ENCODE measurements at regions not wholly inside any gene's neighbourhood (a gene's known extent, or its start where the extent isn't known, plus 50 kb on each side); places are given as distances from the start of the nearest gene placed in this dataset.

DNA sequence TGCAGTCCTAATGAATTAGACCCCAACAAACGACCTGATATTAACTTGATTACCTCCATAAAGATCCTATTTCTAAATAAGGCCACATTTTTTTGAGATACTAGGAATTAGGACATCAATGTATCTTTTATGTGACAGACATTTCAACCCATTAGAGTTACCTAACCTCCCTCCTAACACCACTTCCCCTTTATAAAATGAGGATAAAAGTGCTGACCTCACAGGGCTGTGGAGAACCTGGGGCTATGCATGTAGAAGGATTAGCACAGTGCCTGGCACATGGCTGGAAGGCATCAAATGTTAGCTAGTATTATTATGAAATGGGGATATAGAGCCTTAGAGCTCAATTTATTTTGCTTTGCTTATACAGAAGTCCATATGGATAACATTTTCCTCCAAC lies 53.5 kb upstream of the LRRN1 start:
- DNase-seq (ENCODE audit: low read depth in 2 of 3, low spot score in 2 of 3) = no peak

DNA sequence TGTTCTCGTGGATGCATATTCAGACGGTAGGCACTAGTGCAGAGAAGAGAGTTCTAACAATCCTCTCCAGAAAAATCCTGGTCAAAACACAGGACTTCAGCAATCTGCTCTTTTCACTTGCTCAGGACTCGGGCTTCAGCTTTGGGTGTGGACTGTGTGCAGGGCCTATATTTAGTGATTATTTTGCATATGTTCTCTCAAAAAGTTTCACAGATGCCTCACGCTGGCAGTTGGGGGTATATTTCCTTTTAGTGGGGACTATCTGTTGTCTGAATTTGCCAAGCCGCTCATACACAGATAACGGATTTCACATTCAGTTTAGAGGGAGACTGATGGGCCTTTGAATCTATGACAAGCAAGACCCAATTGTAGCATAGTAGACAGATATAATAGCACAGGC lies 54.4 kb upstream of the LRRN1 start:
- no peak for DNase-seq (ENCODE audit: low read depth in 2 of 3, low spot score in 2 of 3)

DNA sequence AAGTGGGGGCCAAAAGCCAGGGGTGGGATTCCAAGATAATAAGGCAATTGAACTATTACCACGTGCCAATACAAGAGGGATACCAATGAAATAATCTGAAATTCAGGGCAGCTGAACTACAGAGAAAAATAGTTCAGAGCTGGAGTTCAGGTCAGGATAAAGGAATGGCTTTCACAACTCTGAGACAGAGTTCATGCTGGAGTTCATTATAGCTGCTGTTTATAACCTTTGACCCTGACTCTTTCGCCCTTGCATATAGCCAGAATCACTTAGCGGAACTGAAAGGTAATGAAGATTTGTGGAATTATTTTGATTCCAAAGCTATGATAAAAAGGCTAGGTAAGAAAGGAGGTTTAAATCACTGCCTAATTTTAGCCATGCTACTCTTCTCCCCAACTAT lies 55.5 kb upstream of the LRRN1 start:
- no peak for DNase-seq (ENCODE audit: low read depth in 2 of 3, low spot score in 2 of 3)

DNA sequence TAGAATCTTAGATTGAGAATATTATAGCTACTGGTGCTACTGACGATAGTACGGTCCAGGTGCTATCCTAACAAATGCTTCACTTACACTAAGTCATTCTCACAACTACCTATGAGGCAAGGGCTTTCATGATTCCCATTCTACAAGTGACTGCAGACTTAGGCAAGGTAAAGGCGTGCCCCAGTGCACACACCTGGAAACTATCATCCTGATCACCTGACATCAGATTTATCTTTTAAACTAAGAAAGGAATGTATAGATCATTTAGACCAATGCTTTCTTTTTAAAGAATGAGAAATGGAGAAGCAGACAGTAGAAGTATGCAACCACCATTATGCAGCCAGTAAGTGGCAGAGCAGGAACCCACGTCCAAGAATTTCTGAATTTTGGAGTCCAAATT lies 59.2 kb upstream of the LRRN1 start:
- DNase-seq (ENCODE audit: low read depth in 2 of 3, low spot score in 2 of 3) = no peak

DNA sequence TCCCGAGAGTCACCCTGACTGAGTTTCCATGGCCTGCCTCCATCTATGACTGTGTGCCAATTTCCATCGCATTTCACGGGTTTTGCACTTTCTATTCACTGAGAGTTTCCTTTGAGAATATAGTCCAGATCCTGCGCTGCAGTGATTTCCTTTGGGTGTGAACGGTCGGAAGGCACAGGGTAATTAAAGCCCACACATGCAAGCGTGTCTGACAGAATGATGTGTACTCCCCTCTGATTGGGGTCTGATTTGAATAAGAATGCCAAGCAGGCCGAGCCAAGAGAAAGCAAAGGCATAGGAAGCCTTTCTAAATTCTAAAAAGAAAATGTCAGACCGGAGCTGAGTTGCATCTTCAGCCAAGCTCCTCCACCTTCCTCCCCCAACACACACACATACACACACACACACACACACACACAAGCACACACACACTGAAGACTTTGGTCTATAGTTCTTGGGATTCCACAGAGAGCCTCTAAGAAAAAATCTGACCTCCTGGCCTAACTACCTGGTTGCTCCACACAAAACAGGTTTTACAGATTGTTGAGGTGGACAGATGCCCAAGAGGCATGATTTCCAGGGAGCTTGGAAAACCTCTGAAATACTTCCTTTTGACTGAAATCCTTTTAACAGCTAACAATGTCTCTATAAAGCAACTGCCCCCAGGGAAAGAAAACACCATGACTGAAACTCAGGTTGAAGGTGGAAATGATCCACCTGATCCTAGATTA lies 59.7 kb upstream of the LRRN1 start:
- no peak for DNase-seq (ENCODE audit: low read depth in 2 of 3, low spot score in 2 of 3)

DNA sequence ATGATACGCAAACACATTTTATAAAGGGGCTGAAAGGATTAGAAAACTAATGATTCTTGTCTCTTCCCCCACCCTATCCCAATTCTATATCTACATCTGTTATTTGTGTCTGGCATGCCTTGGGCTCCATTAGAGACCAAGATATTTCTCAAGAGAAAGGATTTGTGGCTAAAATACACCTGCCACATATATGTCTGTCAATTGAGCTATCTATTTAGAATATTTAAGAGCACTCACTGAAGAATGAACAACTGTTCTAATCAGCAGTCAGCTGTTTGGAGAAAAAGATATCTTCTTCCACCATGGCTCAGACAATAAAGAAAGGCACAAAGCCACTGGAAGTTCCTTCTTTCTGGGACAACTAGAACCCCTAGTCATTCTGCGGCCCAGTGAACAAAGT lies 61.7 kb upstream of the LRRN1 start:
- DNase-seq (ENCODE audit: low read depth in 2 of 3, low spot score in 2 of 3) = no peak

DNA sequence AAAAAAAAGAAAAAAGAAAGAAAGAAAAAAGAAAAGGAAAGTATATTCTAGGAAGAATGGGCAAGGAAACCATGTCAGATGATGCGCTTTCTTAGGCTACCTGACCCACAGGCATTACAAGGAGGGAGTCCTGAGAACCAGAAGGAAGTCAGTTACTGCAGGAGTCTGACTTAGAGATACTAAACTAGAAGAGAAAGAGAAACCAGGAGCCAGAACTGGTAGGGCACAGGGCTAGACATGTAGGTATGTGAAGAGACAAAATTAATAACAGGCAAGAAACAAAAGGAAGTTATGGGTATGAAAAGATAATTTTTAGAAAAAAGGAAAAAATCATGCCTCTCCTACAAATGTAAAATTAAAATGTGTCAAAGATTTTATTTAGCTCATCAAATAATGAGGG lies 63.3 kb upstream of the LRRN1 start:
- no peak for DNase-seq (ENCODE audit: low read depth in 2 of 3, low spot score in 2 of 3)

DNA sequence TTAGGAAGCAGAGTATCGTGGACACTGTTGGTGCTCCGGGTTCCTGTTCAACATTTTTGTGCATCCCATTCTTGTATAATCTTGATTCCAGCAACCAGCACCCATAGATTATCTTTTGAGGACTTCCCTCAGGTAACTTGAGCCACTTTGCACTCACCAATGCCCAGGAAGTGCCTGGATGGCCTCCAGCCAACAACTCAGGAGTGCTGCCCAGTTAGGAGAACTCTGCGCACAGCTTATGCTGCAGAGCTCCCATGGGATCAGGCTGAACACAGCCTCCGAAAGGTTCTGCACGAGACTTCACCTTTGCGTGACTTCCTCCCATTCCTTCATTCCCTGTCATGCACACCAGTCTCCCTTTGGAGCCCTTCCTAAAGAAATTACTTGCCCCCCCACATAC lies 64.3 kb upstream of the LRRN1 start:
- no peak for DNase-seq (ENCODE audit: low read depth in 2 of 3, low spot score in 2 of 3)

DNA sequence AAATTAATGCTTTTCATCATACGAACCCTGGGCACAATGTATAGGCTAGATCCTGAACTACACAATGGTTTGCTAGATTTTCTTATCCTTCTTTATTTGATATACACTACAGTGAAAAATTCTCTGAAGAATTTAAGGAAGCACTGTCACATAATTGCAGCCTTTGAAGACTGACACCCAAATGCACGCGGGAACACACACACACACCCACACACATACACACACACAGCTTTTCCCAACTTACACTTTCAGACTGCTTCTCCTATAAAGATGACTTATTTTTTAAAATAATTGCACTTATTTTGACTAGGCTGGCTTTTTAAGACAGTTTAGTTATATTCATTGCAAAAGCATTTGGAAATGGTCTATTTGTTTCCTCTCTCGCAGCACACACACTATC lies 70.0 kb upstream of the LRRN1 start:
- no peak for DNase-seq (ENCODE audit: low read depth in 2 of 3, low spot score in 2 of 3)

DNA sequence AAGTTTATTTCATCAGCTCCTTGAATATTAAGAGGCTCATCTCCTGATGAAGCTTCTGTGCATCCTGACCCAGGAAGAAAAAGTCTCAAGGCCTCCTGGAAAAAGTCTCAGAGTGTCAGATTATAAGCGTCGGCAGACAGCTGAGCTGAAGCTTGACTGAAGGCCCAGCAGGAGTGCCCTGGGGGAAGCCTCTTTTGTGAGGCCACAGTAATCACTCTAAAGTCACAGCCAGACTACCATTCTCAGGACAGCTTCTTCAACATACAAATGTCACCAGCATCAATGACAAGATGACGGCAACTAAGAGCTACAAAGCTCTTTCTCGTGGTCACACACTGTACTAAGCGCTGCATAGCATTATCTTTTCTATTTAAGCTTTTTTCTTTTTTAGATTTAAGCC lies 72.7 kb upstream of the LRRN1 start:
- DNase-seq (ENCODE audit: low read depth in 2 of 3, low spot score in 2 of 3) = no peak

DNA sequence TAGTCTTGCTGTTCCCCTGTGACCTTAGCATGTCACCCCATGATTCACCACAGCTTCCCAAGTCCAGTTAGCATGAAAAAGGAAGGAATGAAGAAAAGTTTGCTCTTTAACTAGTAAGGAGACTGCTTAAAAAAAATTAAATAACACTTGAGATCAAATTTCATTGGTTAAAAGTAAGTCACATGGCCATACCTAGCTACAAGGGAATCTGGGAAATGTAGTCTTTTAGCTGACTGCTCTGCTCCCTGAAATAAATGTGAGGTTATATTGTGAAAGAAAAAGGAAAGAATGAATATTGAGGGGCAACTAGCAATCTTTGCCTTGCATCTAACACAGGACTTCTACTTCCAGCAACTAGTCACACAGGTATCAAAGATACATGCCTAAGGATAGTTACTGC lies 84.7 kb upstream of the LRRN1 start:
- no peak for DNase-seq (ENCODE audit: low read depth in 2 of 3, low spot score in 2 of 3)

DNA sequence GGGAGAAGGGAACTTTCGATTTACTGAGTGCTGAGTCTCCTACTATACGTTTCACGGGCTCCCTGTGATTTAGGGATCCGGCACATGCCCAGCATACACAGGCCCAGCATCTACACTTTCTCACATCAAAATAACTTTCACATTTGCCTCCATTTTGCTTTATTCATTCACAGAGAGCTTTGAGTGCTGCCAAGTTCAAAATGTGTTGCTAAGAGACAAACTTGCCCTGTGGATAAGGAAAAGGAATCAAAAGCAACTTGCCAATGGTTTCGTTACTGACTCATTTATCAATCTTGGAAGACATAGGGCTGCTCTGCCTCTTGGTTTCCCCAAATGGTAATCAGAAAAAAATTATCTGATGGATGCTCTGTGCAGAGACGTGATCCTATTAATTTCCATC lies 86.3 kb upstream of the LRRN1 start:
- DNase-seq (ENCODE audit: low read depth in 2 of 3, low spot score in 2 of 3) = no peak

DNA sequence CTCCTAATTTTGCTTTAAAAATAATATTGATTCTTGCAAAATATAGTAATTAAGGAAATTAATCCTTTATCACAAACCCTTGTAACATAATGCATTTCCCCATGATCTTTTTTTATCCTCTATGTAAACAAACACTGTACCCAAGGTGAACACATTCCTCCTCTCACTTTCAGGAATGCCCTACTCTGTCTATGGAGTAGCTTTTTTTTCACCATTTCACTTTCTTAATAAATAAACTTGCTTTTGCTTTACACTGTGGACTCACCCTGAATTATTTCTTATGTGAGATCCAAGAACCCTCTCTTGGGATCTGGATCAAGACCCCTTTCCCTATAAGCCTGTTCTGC lies 90.5 kb upstream of the LRRN1 start:
- no peak for DNase-seq (ENCODE audit: low read depth in 2 of 3, low spot score in 2 of 3)

DNA sequence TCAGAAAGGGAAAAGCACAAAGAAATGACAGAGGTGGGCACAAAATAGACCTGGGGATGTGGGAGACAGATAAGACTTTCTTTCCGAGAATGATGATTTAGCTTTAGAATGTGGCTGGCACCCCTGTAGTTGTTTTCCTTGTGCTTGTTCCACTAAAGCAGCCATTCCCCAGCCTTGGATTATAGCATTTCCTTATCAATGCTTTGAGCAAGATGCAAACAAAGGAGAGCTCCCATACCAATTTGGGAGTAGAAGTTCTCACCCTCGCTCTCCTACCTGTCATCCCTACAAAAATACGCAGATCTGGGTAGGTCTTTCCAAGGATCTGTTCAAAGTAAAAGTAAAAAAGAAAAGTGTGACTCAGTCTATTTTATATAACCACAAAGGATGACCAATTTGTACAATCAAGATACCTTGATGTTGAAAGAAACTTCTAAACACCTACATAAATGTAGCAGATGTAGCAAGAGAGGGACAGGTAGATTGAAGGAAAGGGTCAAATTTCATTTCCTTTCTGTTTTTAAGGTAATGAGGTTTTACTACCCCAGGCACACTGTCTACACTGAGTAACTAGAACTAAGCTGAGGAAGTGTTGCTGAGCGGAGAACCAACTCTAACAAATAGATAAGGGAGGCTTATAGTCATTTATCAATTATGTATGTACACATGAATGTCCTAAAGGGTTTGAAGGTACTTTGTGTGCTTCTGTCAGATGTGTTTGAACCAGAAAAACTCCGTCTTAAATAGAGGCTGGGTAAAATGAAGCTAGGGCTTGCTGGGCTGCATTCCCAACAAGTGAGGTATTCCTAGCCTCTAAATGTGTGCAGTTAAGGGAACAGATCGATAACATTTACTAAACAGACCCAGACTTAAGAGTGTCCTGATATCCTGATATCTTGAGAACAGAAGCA lies 91.1 kb upstream of the LRRN1 start:
- DNase-seq (ENCODE audit: low read depth in 2 of 3, low spot score in 2 of 3) = no peak

DNA sequence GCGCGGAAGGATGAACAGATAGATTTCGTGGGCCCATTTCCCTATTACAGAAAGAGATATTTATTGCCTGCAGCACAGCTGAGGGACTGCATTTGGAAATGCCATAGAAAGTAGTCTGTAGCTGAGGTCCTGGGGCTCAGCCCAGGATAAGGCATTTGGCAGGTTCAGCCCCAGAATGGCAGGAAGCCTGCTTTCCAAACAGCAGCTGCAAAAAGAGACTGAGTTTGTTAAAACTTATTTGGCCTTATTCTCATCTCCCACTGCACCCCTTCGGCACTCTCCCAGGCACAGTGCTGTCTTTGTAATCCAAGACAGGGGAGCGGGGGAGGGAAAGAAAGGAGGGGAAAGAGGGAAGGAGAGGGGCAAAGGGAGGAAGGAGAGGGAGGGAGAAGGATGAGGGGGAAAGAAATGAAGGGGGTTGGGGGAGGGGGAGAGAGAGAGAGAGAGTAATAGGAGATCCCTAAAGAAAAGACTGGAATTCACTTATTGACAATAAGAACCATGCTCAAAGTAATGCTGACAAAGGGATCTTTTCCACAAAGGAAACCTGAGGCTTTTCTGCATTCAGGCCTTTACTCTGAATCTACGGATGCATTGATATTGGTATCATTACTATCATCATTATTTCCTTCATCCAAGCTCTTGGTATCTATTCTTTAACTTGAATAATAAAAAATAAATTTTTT lies 94.0 kb upstream of the LRRN1 start:
- DNase-seq (ENCODE audit: low read depth in 2 of 3, low spot score in 2 of 3) = no peak

DNA sequence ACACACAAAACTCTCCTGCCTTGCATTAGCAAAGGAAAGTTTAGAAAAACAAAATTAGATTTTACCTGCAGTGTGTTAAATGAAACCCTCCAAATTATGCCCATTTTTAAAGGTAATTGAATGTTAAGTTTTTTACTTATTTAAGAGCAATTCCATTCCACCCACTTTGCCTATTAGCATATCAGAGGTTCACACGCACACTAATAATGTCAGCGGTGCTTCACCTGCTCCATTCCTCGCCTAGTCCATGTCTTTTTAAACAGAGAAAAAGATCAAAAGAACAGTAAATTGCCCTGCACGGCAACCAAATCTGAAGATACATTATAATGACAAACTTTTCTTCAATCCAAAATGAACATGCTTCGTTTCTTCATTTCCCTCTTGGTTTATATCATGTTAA lies 97.3 kb upstream of the LRRN1 start:
- DNase-seq (ENCODE audit: low read depth in 2 of 3, low spot score in 2 of 3) = no peak

DNA sequence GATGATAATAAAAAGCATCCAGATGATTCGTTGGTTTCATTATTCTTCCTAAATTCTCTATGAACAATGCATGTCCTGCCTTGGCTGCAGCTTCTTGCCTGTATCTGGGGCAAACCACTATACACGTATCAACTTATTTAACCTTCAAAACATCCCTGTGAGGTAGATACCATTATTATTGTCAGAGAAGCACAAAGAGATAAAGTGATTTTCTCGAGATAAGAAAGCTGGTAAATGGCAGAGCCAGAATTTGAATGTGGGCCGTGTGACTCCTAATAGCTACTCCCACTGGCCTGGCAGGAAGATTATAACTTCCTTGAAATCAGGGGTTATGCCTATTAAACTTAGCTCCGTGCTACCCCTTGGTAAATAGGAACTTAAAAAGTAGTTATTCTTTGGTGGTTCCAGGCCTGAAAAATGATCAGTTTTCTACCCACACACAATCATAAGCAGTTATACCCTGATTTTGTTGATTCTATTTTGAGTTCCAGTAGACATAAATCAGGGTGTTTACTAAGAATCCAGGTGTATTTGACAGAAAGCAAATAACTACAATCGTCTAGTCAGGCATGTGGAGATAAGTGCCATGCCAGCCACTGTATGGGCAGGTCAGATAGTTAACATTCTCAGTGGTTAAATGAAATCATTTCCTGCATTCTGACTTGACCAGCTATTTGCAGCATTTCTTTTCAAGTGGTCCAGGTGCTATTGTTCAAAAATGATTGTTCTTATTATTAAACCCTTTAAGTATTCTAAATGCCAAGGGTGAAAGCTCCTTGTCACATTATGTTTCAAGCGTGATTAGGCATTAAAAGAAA lies 99.2 kb upstream of the LRRN1 start:
- DNase-seq (ENCODE audit: low read depth in 2 of 3, low spot score in 2 of 3) = no peak

DNA sequence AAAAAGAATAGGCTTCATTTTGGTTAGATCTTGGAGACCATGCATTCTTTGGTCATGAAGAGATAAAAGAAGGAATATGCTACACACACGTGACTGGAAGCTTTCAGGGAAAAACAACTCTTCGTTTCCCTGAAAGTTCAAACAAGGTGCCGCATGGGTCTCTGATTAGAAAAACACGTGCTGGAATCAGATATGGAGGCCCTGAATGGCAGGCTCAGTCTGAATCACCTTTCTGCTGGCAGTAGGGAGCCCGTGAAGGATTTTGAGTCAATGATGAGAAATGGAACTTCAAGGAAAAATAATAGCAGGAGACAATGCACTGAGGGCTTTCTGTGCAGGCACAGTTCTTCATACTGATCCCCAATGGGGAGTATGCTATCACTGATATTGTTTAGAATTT lies 99.8 kb upstream of the LRRN1 start:
- DNase-seq (ENCODE audit: low read depth in 2 of 3, low spot score in 2 of 3) = no peak

DNA sequence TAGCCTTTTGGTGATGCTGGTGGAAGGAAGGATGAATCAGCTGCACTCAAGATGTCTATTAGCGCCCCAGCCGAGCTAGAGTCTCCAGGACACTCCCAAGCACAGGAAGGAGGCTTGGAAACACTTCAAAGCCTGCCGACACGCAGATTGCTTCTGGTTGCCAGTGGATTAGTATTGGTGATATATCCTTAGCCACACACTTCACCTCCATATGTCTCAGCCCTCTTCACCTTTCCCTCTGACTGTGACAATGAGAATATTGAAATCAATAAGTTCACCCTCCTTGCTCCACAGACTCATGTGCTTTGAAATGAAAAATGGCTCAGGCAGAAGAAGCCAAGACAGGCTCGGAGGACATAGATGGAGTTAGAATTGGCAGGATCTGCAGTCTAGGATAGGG lies 102.9 kb upstream of the LRRN1 start:
- no peak for DNase-seq (ENCODE audit: low read depth in 2 of 3, low spot score in 2 of 3)

DNA sequence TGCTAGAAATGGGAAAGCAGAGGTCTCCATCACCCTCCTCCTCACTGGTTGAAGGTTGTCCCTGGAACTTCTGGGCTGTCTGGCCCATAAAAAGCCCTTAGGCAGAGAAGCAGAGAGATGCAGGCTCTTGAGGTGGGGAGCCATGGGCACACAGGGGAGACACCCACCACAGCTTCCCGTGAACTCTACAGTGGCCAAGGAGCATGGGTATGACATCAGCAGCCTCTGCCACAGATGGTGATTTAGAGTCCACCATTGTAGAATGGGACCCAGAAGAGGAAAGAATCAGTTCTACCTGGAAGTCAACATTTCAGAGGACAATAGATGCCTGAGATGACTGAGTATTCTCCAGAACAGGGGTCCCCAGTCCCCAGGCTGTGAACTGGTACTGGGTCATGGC lies 105.6 kb upstream of the LRRN1 start:
- no peak for DNase-seq (ENCODE audit: low read depth in 2 of 3, low spot score in 2 of 3)

Measured in hematopoietic multipotent progenitor cell (in vitro differentiated cells).